NCI-H2029 treated with DMSO at 0.1 percent for 48 hours (cell line): ENCODE measurements at regions not wholly inside any gene's neighbourhood (a gene's known extent, or its start where the extent isn't known, plus 50 kb on each side); places are given as distances from the start of the nearest gene placed in this dataset.

Source experiments
- DNase-seq: peaks from one replicate; lab custom pipeline; 2025; lab: John Stamatoyannopoulos, UW

GRCh38 chr2:37544591-37545031, 126.8 kb downstream of the CDC42EP3 start:
- DNase-seq: no peak

- no peak for DNase-seq
Measured at GRCh38 chr2:37549598-37549997, 121.8 kb downstream of the CDC42EP3 start.

- no peak for DNase-seq
Measured at GRCh38 chr2:37550190-37550589, 121.3 kb downstream of the CDC42EP3 start.

- DNase-seq: no peak
Measured at GRCh38 chr2:37551783-37552182, 119.7 kb downstream of the CDC42EP3 start.

DNA sequence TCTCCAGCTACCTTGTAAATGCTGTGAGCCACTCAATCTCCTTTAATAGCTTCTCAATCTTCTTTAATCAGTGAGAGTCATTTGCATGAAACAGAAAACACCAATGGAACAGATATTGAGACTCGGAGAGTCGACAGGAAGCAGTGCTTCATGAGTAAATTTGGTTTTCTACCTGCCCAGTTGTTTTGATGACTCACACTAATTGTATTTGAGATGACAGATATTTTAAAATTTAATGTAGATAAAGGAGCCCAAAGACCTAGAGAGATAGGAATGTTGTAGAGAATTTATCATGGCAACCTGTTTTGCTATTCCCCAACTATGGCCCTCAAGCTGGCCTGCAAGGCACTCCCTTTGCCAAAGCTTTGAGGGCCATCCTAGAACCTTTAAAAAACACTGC, 119.1 kb downstream of the CDC42EP3 start:
- DNase-seq: no peak

GRCh38 chr2:37553411-37554154, 117.9 kb downstream of the CDC42EP3 start:
- DNase-seq: no peak

DNA sequence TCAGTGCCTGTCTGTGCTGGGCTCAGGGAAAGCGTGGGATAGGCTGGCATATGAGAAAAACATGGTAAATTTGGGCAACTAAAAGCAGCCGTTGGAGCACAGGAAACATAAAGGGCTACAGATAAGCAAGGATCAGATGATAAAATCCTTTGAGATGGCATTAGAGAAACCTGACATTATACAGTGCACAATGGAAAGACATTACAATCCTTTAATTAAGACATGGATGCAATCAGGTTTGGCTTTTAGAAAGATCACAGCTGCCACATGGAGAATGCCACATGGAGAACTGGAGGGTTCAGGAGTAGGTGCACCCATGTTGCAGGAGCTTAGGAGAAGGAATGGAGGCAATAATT, 117.3 kb downstream of the CDC42EP3 start:
- DNase-seq: no peak

DNA sequence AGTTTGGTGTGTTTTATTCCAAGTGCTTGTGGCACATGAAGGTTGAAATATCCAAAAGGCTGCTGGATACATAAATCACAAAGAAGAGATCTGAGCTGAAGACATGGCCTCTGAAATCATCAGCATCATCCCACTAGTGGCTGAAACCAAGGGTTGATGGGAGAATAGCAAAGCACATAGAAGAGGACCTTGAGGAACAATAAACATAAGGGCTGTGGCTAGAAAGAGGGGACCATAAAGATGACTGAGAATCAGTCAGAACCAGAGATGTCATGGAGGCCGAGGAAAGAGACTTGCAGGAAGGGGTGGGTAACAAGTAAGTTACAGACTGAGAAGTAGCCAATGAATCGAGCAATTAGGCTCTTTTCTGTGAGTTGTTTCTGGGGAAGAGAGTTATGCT, 116.8 kb downstream of the CDC42EP3 start:
- DNase-seq: no peak

DNA sequence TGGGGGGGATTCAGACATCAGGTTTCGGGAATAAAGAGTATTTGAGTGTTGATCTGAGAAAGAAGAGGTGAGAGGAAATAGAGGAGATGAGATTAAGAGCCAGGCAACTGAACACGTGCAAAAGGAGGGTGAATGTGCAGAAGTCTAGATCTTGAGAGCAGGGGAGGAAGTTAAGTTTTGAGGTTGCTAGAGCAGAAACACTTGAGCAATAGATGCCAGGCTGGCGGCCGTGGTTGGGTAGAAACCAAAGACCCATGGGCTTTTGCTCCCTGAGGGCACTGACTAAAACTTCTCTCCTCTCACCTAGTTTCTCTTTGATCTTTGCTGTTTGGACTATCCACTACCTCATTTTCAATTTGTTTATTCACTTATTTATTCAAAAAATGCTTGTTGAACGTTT, 116.0 kb downstream of the CDC42EP3 start:
- no peak for DNase-seq

DNA sequence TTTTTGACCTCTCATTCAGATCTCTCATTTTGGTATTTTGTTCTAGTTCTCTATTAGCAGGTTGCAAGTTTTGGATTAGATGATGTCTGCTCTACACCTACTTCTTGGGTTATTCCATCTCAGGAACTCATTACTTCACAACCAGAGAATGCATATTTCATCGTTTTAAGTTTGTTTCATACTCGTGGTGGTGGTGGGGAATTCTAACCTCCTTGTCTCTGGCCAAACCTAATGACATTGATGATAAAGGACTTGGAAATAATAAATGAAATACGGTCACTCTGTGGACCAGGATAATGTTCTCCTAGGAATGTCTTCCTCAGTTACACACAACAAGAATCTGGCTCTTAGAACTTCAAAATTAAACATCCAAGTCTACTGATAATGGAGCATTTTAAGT, 115.2 kb downstream of the CDC42EP3 start:
- DNase-seq: no peak

- DNase-seq: no peak
Measured at GRCh38 chr2:37558623-37559022, 112.8 kb downstream of the CDC42EP3 start.

- peak; percentile 25 for DNase-seq
Measured at GRCh38 chr2:37560241-37560848, 111.1 kb downstream of the CDC42EP3 start.

DNA sequence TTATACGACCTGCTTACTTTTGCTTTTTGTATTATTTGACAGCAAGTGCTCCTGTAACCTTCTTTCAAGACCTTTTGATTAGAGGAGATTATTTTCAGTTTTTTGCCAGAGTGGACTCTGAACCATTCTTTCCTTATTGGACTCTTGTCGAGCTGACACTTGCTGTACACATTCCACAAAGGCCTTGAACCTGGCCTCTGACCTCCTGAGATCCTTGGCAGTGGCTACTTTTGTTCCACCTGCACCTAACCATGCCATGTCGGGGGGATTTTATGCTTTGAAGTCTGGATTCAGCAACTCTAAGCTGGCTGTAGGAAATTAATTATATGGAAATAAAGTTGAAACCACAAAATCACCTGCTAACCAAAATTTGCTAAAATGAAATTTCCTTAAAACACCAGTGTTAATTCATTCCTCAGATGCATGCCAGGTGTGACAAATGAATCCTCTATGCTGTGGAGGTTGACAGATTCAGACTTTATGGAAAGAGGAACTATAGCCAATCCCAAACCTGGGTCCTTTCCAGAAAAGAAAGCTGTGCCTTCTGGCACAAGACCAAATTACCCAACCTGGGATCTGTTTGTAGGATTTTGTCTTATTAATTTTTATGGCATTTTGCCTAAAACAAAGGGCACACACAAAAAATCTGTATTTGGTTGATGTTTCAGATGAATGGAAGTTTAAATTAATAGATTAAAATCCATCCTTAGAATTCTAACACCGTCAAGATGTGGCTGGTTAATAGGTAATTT, 110.4 kb downstream of the CDC42EP3 start:
- DNase-seq: no peak

GRCh38 chr2:37561615-37562569, 109.5 kb downstream of the CDC42EP3 start:
- no peak for DNase-seq

DNA sequence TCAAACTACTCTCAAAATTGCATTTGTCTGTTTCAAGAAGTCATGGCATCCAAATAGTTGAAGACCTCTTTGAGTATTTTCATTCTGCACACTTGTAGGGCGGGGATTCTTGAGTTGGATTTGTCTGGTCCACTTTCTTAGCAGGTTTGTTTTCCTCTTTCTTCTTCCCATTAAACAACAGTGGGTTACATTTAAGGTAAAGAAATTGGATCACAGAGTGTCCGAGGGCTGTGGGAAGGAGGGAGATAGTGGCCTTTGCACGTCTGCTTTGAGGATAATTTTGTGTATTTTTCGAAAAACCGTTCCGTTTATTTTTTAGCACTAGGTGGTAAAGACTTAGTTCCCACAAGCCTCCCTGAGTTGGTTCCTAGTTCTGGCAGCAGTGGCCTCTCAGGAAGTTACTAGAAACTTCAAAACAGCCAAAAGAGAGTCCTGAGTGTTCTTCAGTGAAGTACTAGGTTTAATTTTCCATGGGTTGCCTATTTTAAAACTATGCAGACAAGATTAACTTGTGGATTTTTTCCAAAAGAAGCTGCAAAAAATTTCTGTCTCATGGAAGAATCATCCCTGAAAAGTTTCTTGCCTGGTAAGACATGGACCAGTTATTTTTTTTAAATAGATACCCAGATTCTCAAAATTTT, 107.9 kb downstream of the CDC42EP3 start:
- DNase-seq: no peak

DNA sequence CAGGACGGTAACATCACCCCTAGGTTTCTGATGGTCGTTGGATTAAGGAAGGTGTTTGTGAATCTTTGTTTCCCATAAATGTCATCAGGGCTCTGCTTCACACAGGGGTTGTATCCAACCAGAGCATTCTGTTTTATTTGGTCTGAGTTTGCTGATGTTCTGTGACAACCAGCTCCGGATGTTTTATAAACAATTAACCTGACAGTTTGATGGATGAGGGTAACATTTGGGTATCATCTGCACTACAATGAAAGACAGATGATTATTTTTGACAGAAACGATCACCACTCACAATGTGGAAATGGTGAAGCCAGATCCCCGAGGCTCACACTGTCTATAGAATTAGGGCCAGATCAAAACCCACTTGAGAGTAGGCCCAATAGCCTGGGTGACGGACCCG, 107.1 kb downstream of the CDC42EP3 start:
- no peak for DNase-seq

DNA sequence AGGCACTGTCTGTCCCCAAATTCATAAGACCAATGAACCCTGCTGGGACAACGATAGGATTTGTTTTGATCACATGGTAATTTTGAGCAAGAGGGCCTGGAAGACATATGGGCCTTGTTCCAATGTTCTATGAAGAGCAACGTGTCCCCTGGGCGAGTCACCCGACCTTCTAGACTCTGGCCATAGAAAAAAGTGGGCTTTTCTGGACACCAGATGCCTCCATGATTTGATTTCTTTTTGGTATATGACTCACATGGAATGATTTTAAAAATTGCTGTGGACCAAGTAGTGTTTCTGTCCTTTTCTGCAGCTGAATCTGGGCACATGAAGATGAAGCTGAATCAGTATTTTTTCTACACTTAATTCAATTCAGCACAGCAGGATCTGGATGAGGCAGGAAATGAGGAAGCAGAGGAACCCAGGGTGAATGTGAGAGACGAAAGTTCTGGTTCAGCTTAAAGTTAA, 104.9 kb downstream of the CDC42EP3 start:
- DNase-seq: no peak

GRCh38 chr2:37568565-37568964, 102.9 kb downstream of the CDC42EP3 start:
- DNase-seq: no peak

DNA sequence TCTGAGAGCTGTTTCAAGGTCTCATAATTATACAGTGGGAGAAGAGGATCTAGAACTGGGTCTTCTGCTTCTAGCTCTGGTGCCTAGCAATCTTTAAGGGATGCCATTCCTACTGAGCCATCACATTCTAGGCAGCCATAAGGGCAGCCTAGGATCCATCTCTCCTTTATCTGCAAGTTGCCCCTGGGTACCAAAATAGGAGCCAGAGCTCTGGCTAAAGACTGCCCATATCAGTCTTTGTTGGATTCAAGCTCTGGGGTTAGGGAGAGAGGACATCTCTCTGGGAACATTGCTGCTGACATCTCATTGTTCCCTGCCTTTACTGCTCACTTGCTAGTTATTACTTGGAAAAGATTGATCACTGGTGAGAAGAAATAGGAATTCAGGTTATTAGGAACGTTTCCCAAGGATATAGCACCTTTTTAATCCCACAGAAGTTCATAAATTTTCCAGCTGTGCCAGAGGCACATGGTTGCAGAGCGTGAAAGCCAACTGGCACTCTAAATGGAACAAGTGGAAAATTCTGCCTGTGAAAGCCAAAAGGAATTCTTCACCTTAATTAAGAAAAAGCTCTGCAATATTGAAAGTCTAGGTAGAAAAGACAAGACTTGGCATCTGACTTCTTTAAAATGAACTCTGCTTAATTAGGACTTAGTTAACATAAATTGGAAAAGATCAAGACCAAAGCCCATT, 102.2 kb downstream of the CDC42EP3 start:
- DNase-seq: no peak

GRCh38 chr2:37569986-37570679, 101.3 kb downstream of the CDC42EP3 start:
- no peak for DNase-seq
